B cell (primary cell): ENCODE measurements at regions not wholly inside any gene's neighbourhood (a gene's known extent, or its start where the extent isn't known, plus 50 kb on each side); places are given as distances from the start of the nearest gene placed in this dataset.

Experiments
- ATAC-seq: fragments of 200-7000 bp; cut with Tn5 transposase; one replicate; pipeline ENCODE4 v1.10.0; 2021; ENCODE audit warnings: low read depth, mild to moderate bottlenecking, moderate number of reproducible peaks, moderate library complexity
- CTCF ChIA-PET: fragments of 350-600 bp; sonication (Branson Sonifier 250); formaldehyde crosslinking; loops from one replicate; lab custom pipeline; 2021; ENCODE audit warnings: antibody characterized with exemption, inconsistent platforms; lab: Charles Lee
- POLR2A ChIA-PET: fragments of 350-600 bp; sonication (Branson Sonifier 250); formaldehyde crosslinking; loops from one replicate; lab custom pipeline; 2021; ENCODE audit warnings: antibody characterized with exemption; lab: Charles Lee
- DNase-seq: peaks from one replicate; pipeline ENCODE4 v3.0.0; 2013
- H2AFZ ChIP-seq: 2 replicates; pipeline ENCODE4 v1.6.1; 2012; ENCODE audit warnings: mild to moderate bottlenecking, low read depth, low read length; ENCODE audit not compliant: insufficient read depth, poor library complexity, severe bottlenecking
- H3K27ac ChIP-seq, 2 donors: 1 replicate in 1 of 2; 2 replicates in 1 of 2; pipeline ENCODE4 v1.5.1; 2012 to 2013; ENCODE audit warnings: low read length in 2 of 2, mild to moderate bottlenecking in 2 of 2, moderate library complexity in 1 of 2
- H3K27me3 ChIP-seq, 4 experiments: fragments of 200-600 bp in 1 of 4; sonication (generic) in 1 of 4; replicated peaks in 1 of 4; 1 replicate in 2 of 4; 2 replicates in 2 of 4; pipeline versions ENCODE4 v1.6.1 to v1.7.0; 2013 to 2016; ENCODE audit warnings: low read length in 3 of 4, mild to moderate bottlenecking in 2 of 4, mixed read lengths in 1 of 4, moderate library complexity in 1 of 4; ENCODE audit not compliant: insufficient read depth in 4 of 4, control insufficient read depth in 3 of 4; ENCODE audit errors: control extremely low read depth in 1 of 4
- H3K36me3 ChIP-seq, 2 experiments: replicated peaks in 1 of 2; 1 replicate in 1 of 2; 2 replicates in 1 of 2; pipeline versions ENCODE4 v1.6.1 to v1.7.1; 2013; ENCODE audit warnings: low read length in 1 of 2; ENCODE audit not compliant: insufficient read depth in 2 of 2, control insufficient read depth in 1 of 2; ENCODE audit errors: control extremely low read depth in 1 of 2, extremely low read depth in 1 of 2
- H3K4me1 ChIP-seq, 2 donors: fragments of 200-600 bp in 1 of 2; sonication (generic) in 1 of 2; 1 replicate in 1 of 2; 2 replicates in 1 of 2; pipeline versions ENCODE4 v1.5.1 to v1.6.1; 2013 to 2017; ENCODE audit warnings: low read length in 2 of 2; ENCODE audit not compliant: control insufficient read depth in 2 of 2, insufficient read depth in 2 of 2
- H3K4me2 ChIP-seq: replicated peaks from 2 replicates; pipeline ENCODE3; 2012; ENCODE audit warnings: mild to moderate bottlenecking, low read depth, low read length; ENCODE audit not compliant: poor library complexity, severe bottlenecking
- H3K4me3 ChIP-seq, 5 experiments: fragments of 200-600 bp in 1 of 5; sonication (generic) in 1 of 5; 1 replicate in 3 of 5; 2 replicates in 2 of 5; pipeline versions ENCODE4 v1.5.1 to v1.7.0; 2011 to 2016; ENCODE audit warnings: low read length in 4 of 5, mild to moderate bottlenecking in 4 of 5, low read depth in 2 of 5, control low read depth in 1 of 5, moderate library complexity in 1 of 5; ENCODE audit not compliant: insufficient read depth in 1 of 5; ENCODE audit errors: control extremely low read depth in 1 of 5, extremely low read depth in 1 of 5
- H3K79me2 ChIP-seq: fragments of 200-600 bp; sonication (generic); one replicate; pipeline ENCODE4 v1.6.0; 2016; ENCODE audit warnings: low read length; ENCODE audit not compliant: control insufficient read depth, insufficient read depth
- H3K9ac ChIP-seq: fragments of 200-600 bp; sonication (generic); 2 replicates; pipeline ENCODE4 v1.6.1; 2017; ENCODE audit warnings: mild to moderate bottlenecking, low read length, moderate library complexity
- H3K9me3 ChIP-seq, 3 donors: one replicate each; pipeline versions ENCODE4 v1.6.1 to v1.7.1; 2013; ENCODE audit warnings: low read length in 2 of 3; ENCODE audit not compliant: control insufficient read depth in 2 of 3, insufficient read depth in 1 of 3; ENCODE audit errors: control extremely low read depth in 1 of 3
- H4K20me1 ChIP-seq: 2 replicates; pipeline ENCODE4 v1.6.0; 2012; ENCODE audit warnings: mild to moderate bottlenecking, low read length; ENCODE audit not compliant: insufficient read depth, control insufficient read depth, poor library complexity, severe bottlenecking
- H3K27ac Mint-ChIP-seq: one replicate; pipeline ENCODE4 v1.8.0; 2021; ENCODE audit warnings: mixed read lengths
- H3K27me3 Mint-ChIP-seq: one replicate; pipeline ENCODE4 v1.8.0; 2021; ENCODE audit warnings: mixed read lengths
- H3K4me1 Mint-ChIP-seq: one replicate; pipeline ENCODE4 v1.8.0; 2021; ENCODE audit warnings: mixed read lengths
- H3K4me3 Mint-ChIP-seq: one replicate; pipeline ENCODE4 v1.8.0; 2021; ENCODE audit warnings: mixed read lengths
- H3K9me3 Mint-ChIP-seq: one replicate; pipeline ENCODE4 v1.8.0; 2022; ENCODE audit warnings: mixed read lengths; ENCODE audit not compliant: insufficient read depth
- CTCF ChIP-seq: fragments of 200-600 bp; IDR thresholded peaks from one replicate; pipeline ENCODE4 v1.8.0; 2022; ENCODE audit warnings: antibody characterized with exemption, mild to moderate bottlenecking
- EZH2 ChIP-seq: IDR thresholded peaks from 2 replicates; pipeline ENCODE4 v1.6.1; 2012; ENCODE audit warnings: borderline replicate concordance, low read depth, mild to moderate bottlenecking, moderate library complexity, low read length; ENCODE audit not compliant: insufficient read depth, poor library complexity, severe bottlenecking
- WGBS: methylation state at CpG from one replicate; pipeline ENCODE4 v1.1.5; 2013; ENCODE audit warnings: missing lambda C conversion rate; ENCODE audit not compliant: insufficient coverage; 5-methylcytosine and 5-hydroxymethylcytosine counted together
- intact Hi-C: fragments of 100-400 bp; cut with micrococcal nuclease; formaldehyde crosslinking; loops from one replicate; pipeline ENCODE4 v1.10.0; 2022

GRCh38 chr18:39938676-39939608 lies 2016.1 kb upstream of the PIK3C3 start:
- DNase-seq (no peak), ATAC-seq (no peak)
- TF ChIP-seq EZH2 (no peak), CTCF (no peak)
- Mint-ChIP-seq H3K4me3 (no peak overlapping the region), H3K9me3 (peaks cover 10% of the 10 kb centered on the region), H3K27me3 (no peaks in the 10 kb centered on the region), H3K4me1 (no peaks in the 10 kb centered on the region), H3K27ac (no peak overlapping the region)
- Histone ChIP-seq H3K4me1 (no peaks in the 10 kb centered on the region), H3K27ac (no peak overlapping the region), H3K27me3 (no peaks in the 10 kb centered on the region), H3K79me2 (no peaks in the 10 kb centered on the region), H3K4me2 (no peak overlapping the region), H3K4me3 (no peak overlapping the region), H3K36me3 (no peaks in the 10 kb centered on the region), H2AFZ (no peak overlapping the region), H4K20me1 (no peaks in the 10 kb centered on the region), H3K9me3 (no peaks in the 10 kb centered on the region), H3K9ac (no peak overlapping the region)
- ChIA-PET CTCF (no interaction called here), POLR2A (no interaction called here)
- WGBS, result 100% methylated on average over 3 of the region's 4 CpGs
- intact Hi-C loops, result no loop called here

GRCh38 chr18:39935598-39935997 lies 2019.4 kb upstream of the PIK3C3 start:
- no peak overlapping the region for H3K27ac Mint-ChIP-seq
- POLR2A ChIA-PET, result no interaction called here
- WGBS, result no CpG with 5 or more reads among the region's 2 CpGs
- H2AFZ ChIP-seq, result no peak overlapping the region
- no peak overlapping the region for H3K9ac ChIP-seq
- no peak overlapping the region for H3K4me3 ChIP-seq
- intact Hi-C loops, result no loop called here
- H4K20me1 ChIP-seq, result no peaks in the 10 kb centered on the region
- TF ChIP-seq EZH2 (no peak), CTCF (no peak)
- H3K4me2 ChIP-seq, result no peak overlapping the region
- no peak overlapping the region for H3K4me3 Mint-ChIP-seq
- no peaks in the 10 kb centered on the region for H3K27me3 Mint-ChIP-seq
- H3K79me2 ChIP-seq, result no peaks in the 10 kb centered on the region
- no peak for DNase-seq
- no peaks in the 10 kb centered on the region for H3K4me1 ChIP-seq
- no peak for ATAC-seq
- no peak overlapping the region for H3K27ac ChIP-seq
- no peaks in the 10 kb centered on the region for H3K4me1 Mint-ChIP-seq
- H3K27me3 ChIP-seq, result no peaks in the 10 kb centered on the region
- CTCF ChIA-PET, result no interaction called here
- H3K9me3 Mint-ChIP-seq, result peaks cover 15% of the 10 kb centered on the region
- H3K9me3 ChIP-seq, result no peaks in the 10 kb centered on the region
- H3K36me3 ChIP-seq, result no peaks in the 10 kb centered on the region
